ENCODE measurements at regions not wholly inside any gene's neighbourhood (a gene's known extent, or its start where the extent isn't known, plus 50 kb on each side); places are given as distances from the start of the nearest gene placed in this dataset.

DNA sequence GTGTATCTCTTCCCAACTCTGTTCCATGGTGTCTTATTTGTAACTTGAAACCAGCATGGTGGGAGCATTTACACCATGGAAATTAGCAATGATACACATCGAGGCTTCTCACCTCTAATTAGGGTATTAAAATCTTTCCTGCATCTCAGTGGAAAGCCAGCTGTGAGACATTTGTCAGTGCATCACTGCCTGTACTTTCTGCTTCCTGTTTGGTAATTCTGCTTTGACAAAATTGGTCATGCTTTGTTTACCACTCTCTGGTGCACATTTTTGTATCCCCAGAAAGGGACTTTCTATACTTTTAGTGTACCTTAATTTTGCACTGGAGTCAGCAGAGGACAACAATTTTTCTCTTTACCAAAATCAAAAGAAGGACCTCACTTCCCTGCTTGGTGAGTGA, 402.1 kb downstream of the PDCD6IP start:
- Histone ChIP-seq H3K4me1 (ENCODE audit: control insufficient read depth, extremely low read depth, insufficient read depth, low read length) (no peaks in the 10 kb centered on the region), H3K4me2 (ENCODE audit: control insufficient read depth, extremely low read depth, insufficient read depth, low read depth, low read length) (no peak overlapping the region), H3K4me3 (ENCODE audit: control insufficient read depth in 2 of 3, extremely low read depth in 1 of 3, insufficient read depth in 2 of 3, low read depth in 1 of 3, low read length in 3 of 3) (no peak overlapping the region), H3K9me3 (ENCODE audit: control insufficient read depth, low read depth, low read length) (no peaks in the 10 kb centered on the region), H3K9ac (ENCODE audit: control insufficient read depth, extremely low read depth, insufficient read depth, low read length) (no peak overlapping the region), H2AFZ (ENCODE audit: control insufficient read depth, low read length) (no peak overlapping the region), H3K27me3 (ENCODE audit: control insufficient read depth, extremely low read depth, insufficient read depth, low read length) (no peaks in the 10 kb centered on the region), H3K9me1 (ENCODE audit: control insufficient read depth, extremely low read depth, insufficient read depth, low read length) (no peaks in the 10 kb centered on the region), H3K27ac (ENCODE audit: control insufficient read depth, insufficient read depth, low read length) (no peak overlapping the region), H3K79me2 (ENCODE audit: control insufficient read depth, insufficient read depth, low read length) (no peaks in the 10 kb centered on the region), H3K36me3 (ENCODE audit: control insufficient read depth in 2 of 2, extremely low read depth in 1 of 2, insufficient read depth in 2 of 2, low read length in 2 of 2) (no peaks in the 10 kb centered on the region), H4K20me1 (ENCODE audit: control insufficient read depth, extremely low read depth, insufficient read depth, low read length) (no peaks in the 10 kb centered on the region)
- DNase-seq (ENCODE audit: low read depth, low spot score) (no peak), FAIRE-seq (no peak)
- dilution Hi-C loops (cut with MboI; ENCODE audit: extremely low pct_ligation_motif_present, low sequenced_read_pairs): no loop called here
- no peak for TF ChIP-seq EZH2 (IDR thresholded peaks at IDR 0.05; ENCODE audit: low read length)
- TF ChIP-seq, protein P1, sequence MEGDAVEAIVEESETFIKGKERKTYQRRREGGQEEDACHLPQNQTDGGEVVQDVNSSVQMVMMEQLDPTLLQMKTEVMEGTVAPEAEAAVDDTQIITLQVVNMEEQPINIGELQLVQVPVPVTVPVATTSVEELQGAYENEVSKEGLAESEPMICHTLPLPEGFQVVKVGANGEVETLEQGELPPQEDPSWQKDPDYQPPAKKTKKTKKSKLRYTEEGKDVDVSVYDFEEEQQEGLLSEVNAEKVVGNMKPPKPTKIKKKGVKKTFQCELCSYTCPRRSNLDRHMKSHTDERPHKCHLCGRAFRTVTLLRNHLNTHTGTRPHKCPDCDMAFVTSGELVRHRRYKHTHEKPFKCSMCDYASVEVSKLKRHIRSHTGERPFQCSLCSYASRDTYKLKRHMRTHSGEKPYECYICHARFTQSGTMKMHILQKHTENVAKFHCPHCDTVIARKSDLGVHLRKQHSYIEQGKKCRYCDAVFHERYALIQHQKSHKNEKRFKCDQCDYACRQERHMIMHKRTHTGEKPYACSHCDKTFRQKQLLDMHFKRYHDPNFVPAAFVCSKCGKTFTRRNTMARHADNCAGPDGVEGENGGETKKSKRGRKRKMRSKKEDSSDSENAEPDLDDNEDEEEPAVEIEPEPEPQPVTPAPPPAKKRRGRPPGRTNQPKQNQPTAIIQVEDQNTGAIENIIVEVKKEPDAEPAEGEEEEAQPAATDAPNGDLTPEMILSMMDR (optimal IDR thresholded peaks at IDR 0.05 in 1 of 3, IDR thresholded peaks at IDR 0.05 in 1 of 3, conservative IDR thresholded peaks at IDR 0.05 in 1 of 3; ENCODE audit: extremely low read depth in 1 of 3, insufficient read depth in 2 of 3, low read length in 3 of 3): no peak

DNA sequence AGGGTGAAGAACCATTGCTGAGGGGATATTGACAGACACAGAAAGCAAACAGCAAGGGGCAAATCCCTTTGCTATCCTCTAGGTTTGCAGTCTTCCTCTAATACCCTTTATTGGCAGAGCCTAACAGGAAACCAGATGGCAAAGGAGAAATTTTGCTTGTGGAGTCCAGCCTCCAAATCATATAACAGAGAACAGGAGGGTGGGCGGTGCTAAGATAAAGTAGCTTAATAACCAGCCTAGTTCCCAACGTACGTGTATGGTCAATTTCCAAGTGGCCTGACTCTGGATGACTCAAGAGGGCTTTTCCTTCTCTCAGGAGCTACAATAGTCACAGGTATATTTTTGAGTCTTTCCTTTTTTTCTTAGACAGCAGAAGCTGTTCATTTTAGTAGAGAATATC, 404.5 kb downstream of the PDCD6IP start:
- no peaks in the 10 kb centered on the region for H3K79me2 ChIP-seq (ENCODE audit: control insufficient read depth, insufficient read depth, low read length)
- H2AFZ ChIP-seq (ENCODE audit: control insufficient read depth, low read length): no peak overlapping the region
- H3K36me3 ChIP-seq (ENCODE audit: control insufficient read depth in 2 of 2, extremely low read depth in 1 of 2, insufficient read depth in 2 of 2, low read length in 2 of 2): no peaks in the 10 kb centered on the region
- H3K4me3 ChIP-seq (ENCODE audit: control insufficient read depth in 2 of 3, extremely low read depth in 1 of 3, insufficient read depth in 2 of 3, low read depth in 1 of 3, low read length in 3 of 3): no peak overlapping the region
- H3K27ac ChIP-seq (ENCODE audit: control insufficient read depth, insufficient read depth, low read length): no peak overlapping the region
- H3K4me1 ChIP-seq (ENCODE audit: control insufficient read depth, extremely low read depth, insufficient read depth, low read length): no peaks in the 10 kb centered on the region
- H4K20me1 ChIP-seq (ENCODE audit: control insufficient read depth, extremely low read depth, insufficient read depth, low read length): no peaks in the 10 kb centered on the region
- DNase-seq (ENCODE audit: low read depth, low spot score): no peak
- H3K9me3 ChIP-seq (ENCODE audit: control insufficient read depth, low read depth, low read length): no peaks in the 10 kb centered on the region
- TF ChIP-seq EZH2 (IDR thresholded peaks at IDR 0.05; ENCODE audit: low read length): no peak
- TF ChIP-seq, protein P1 (optimal IDR thresholded peaks at IDR 0.05 in 1 of 3, IDR thresholded peaks at IDR 0.05 in 1 of 3, conservative IDR thresholded peaks at IDR 0.05 in 1 of 3; ENCODE audit: extremely low read depth in 1 of 3, insufficient read depth in 2 of 3, low read length in 3 of 3): no peak
- no peaks in the 10 kb centered on the region for H3K9me1 ChIP-seq (ENCODE audit: control insufficient read depth, extremely low read depth, insufficient read depth, low read length)
- no peak for FAIRE-seq
- H3K9ac ChIP-seq (ENCODE audit: control insufficient read depth, extremely low read depth, insufficient read depth, low read length): no peak overlapping the region
- dilution Hi-C loops (cut with MboI; ENCODE audit: extremely low pct_ligation_motif_present, low sequenced_read_pairs): no loop called here
- no peaks in the 10 kb centered on the region for H3K27me3 ChIP-seq (ENCODE audit: control insufficient read depth, extremely low read depth, insufficient read depth, low read length)
- H3K4me2 ChIP-seq (ENCODE audit: control insufficient read depth, extremely low read depth, insufficient read depth, low read depth, low read length): no peak overlapping the region

All from keratinocyte (primary cell).